ENCODE measurements at regions not wholly inside any gene's neighbourhood (a gene's known extent, or its start where the extent isn't known, plus 50 kb on each side); places are given as distances from the start of the nearest gene placed in this dataset.

- no peak overlapping the region for H3K4me3 ChIP-seq
- WGBS, 2 donors, result 58 to 67% methylated on average over 3 of the region's 3 CpGs
- DNase-seq, result no peak
- intact Hi-C loops (cut with DNase I), result no loop called here
- no peaks in the 10 kb centered on the region for H3K9me3 ChIP-seq
- TF ChIP-seq, protein P1, sequence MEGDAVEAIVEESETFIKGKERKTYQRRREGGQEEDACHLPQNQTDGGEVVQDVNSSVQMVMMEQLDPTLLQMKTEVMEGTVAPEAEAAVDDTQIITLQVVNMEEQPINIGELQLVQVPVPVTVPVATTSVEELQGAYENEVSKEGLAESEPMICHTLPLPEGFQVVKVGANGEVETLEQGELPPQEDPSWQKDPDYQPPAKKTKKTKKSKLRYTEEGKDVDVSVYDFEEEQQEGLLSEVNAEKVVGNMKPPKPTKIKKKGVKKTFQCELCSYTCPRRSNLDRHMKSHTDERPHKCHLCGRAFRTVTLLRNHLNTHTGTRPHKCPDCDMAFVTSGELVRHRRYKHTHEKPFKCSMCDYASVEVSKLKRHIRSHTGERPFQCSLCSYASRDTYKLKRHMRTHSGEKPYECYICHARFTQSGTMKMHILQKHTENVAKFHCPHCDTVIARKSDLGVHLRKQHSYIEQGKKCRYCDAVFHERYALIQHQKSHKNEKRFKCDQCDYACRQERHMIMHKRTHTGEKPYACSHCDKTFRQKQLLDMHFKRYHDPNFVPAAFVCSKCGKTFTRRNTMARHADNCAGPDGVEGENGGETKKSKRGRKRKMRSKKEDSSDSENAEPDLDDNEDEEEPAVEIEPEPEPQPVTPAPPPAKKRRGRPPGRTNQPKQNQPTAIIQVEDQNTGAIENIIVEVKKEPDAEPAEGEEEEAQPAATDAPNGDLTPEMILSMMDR (IDR thresholded peaks at IDR 0.05), result no peak
- no peak for TF ChIP-seq POLR2A (IDR thresholded peaks at IDR 0.05)
- peaks cover 0 to 12% (median 0%) of the 10 kb centered on the region in 4 donors for H3K27me3 ChIP-seq
- H3K27ac ChIP-seq, result no peak overlapping the region
- no peaks in the 10 kb centered on the region for H3K36me3 ChIP-seq
- no peaks in the 10 kb centered on the region for H3K4me1 ChIP-seq
Observed at GRCh38 chr19:30215248-30215647, 156.9 kb upstream of the ZNF536 start.

- Histone ChIP-seq H3K4me3 (no peak overlapping the region), H3K36me3 (no peaks in the 10 kb centered on the region), H3K27me3 (peaks cover 0 to 24% (median 0%) of the 10 kb centered on the region in 4 donors), H3K27ac (no peak overlapping the region), H3K4me1 (no peaks in the 10 kb centered on the region), H3K9me3 (no peaks in the 10 kb centered on the region)
- 77 to 90% methylated on average over 4 of the region's 4 CpGs for WGBS, 2 donors
- DNase-seq, result no peak
- intact Hi-C loops (cut with DNase I), result no loop called here
- TF ChIP-seq POLR2A (IDR thresholded peaks at IDR 0.05), result no peak
- TF ChIP-seq, protein P1 (IDR thresholded peaks at IDR 0.05), result no peak
Observed at GRCh38 chr19:30216453-30216852, 155.7 kb upstream of the ZNF536 start.

DNA sequence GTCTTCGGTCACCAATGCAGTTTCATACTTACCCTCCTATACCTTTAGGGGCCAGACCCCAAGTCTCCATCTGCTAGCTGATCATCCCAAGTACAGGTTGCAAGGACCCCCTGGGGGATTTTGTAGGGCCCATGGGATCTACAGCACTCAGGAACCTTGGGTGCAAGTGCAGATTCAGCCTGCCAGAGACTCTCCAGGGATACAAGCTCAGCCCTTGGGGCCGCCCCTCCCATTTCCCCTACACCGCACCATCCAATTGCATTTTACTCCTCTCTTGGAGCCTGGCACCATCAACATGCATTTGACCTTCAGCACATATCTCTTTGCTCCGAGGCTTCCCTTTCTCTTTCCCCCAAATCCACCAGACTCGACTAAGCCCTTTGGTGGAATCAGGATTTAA, 154.7 kb upstream of the ZNF536 start:
- Histone ChIP-seq H3K9me3 (no peaks in the 10 kb centered on the region), H3K27me3 (peaks cover 0 to 34% (median 2%) of the 10 kb centered on the region in 4 donors), H3K36me3 (no peaks in the 10 kb centered on the region), H3K27ac (no peak overlapping the region), H3K4me1 (peaks cover 0 to 1% (median 0%) of the 10 kb centered on the region in 3 donors), H3K4me3 (no peak overlapping the region)
- no peak for DNase-seq
- 75 to 79% methylated on average over 5 of the region's 5 CpGs for WGBS, 2 donors
- no peak for TF ChIP-seq POLR2A (IDR thresholded peaks at IDR 0.05)
- TF ChIP-seq, protein P1 (IDR thresholded peaks at IDR 0.05), result no peak
- intact Hi-C loops (cut with DNase I), result no loop called here

DNA sequence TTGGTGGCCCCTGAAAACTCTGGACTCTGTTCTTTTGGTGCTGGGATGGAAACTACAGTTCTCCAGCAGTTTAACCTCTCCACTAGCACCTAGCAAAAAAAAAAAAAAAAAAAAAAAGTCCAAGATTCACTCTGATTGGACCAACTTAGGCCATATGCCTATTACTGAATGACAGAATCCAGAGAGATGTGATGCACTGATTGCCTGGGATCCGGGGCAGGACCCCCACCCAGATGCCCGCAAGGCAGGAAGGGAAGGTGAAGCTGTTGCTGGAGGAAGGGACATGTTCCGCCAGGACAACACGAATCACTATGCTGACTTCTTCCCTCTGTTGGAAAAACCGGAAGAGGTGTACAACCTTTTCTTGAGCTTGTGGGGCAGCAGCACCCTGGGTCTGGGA, 152.5 kb upstream of the ZNF536 start:
- H3K36me3 ChIP-seq, result no peaks in the 10 kb centered on the region
- no peak for DNase-seq
- no peak overlapping the region for H3K4me3 ChIP-seq
- H3K27me3 ChIP-seq, result peaks cover 0 to 56% (median 4%) of the 10 kb centered on the region in 4 donors
- intact Hi-C loops (cut with DNase I), result loop anchor here (10.0 kb wide), 1 partner anchor 435 kb away; no protein-coding TSS in a partner anchor
- 66 to 81% methylated on average over 4 to 5 of the region's 5 CpGs for WGBS, 2 donors
- no peak overlapping the region for H3K27ac ChIP-seq
- H3K4me1 ChIP-seq, result peaks cover 0 to 15% (median 0%) of the 10 kb centered on the region in 3 donors
- TF ChIP-seq POLR2A (IDR thresholded peaks at IDR 0.05), result no peak
- TF ChIP-seq, protein P1 (IDR thresholded peaks at IDR 0.05), result no peak
- H3K9me3 ChIP-seq, result no peaks in the 10 kb centered on the region

DNA sequence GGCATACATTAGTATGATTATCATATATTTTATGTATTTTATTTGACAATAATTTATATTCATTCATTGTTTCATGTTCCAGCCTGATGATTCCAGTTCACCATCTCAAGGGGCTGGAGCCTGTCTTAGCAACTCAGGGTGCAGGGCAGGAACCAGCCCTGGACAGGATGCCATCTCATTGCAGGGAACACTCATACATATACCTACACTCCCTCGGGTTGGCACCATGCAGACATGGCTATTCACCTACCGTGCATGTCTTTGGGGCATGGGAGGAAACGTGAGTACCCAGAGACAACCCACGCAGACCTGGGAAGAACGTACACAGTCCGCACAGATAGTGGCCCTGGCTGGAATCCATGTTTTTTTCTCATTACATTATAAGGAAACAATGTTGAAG, 151.0 kb upstream of the ZNF536 start:
- Histone ChIP-seq H3K36me3 (no peaks in the 10 kb centered on the region), H3K4me1 (peaks cover 0 to 30% (median 6%) of the 10 kb centered on the region in 3 donors), H3K27me3 (peaks cover 0 to 65% (median 4%) of the 10 kb centered on the region in 4 donors), H3K4me3 (no peak overlapping the region), H3K9me3 (no peaks in the 10 kb centered on the region), H3K27ac (no peak overlapping the region)
- DNase-seq, result no peak
- no peak for TF ChIP-seq POLR2A (IDR thresholded peaks at IDR 0.05)
- TF ChIP-seq, protein P1 (IDR thresholded peaks at IDR 0.05), result no peak
- WGBS, 2 donors, result 78 to 79% methylated on average over 6 of the region's 6 CpGs
- intact Hi-C loops (cut with DNase I), result loop anchor here (10.0 kb wide), 1 partner anchor 434 kb away; no protein-coding TSS in a partner anchor

All from esophagus squamous epithelium (tissue), 5 donors.